ENCODE measurements at regions not wholly inside any gene's neighbourhood (a gene's known extent, or its start where the extent isn't known, plus 50 kb on each side); places are given as distances from the start of the nearest gene placed in this dataset.

DNA sequence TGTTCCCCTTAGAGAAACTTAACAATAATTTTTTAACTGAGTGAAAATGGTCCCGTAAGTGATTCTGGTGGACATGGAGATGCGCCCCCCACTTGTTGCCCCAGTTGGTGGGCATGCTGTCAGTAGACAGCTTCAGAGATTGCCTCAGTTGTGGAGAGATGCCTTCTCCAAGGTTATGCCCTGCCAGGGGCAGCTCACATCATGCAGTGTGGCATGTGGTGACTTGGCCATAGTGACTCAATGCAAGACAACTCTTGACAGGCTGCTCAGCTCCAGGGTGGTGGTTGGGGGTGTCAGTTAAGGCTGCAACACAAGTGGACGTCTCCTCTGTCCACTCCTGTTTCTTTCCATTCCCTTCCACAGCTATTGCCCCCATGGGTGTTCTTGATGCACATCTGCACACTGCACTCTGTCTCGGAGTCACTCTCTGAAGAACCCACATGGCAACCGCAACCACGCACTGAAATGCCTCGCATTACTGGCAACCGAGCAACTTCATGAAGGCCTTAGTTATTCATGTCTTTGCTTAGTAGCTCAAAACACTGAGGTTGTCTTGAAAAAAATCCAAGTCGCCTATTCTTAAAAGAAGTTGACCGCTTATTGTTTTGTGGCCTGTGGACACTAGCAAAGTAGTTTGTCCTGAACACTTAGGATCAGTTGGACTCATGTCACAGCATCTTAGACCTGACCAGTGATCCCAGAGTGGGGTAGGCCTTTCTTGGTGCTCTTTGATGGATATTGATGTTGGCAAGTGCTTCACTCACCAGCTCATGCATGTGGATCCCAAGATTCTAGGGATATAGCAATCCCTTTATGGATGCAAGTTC, 54.8 kb upstream of the USP1 start:
- H3K27me3 ChIP-seq (ENCODE audit: control insufficient read depth in 1 of 2, insufficient read depth in 2 of 2, low read length in 2 of 2) = no peaks in the 10 kb centered on the region
- H3K79me2 ChIP-seq (ENCODE audit: insufficient read depth, low read length) = no peaks in the 10 kb centered on the region
- H3K9me3 ChIP-seq (ENCODE audit: low read length) = no peaks in the 10 kb centered on the region
- no peak overlapping the region for H3K4me3 ChIP-seq (replicated peaks in 1 of 3; ENCODE audit: insufficient read depth in 1 of 3, low read depth in 2 of 3, low read length in 3 of 3)
- POLR2A ChIA-PET = no interaction called here
- FAIRE-seq (peak; percentile 28), DNase-seq (ENCODE audit: low spot score) (no peak), ATAC-seq (no peak)
- no peak overlapping the region for H2AFZ ChIP-seq (ENCODE audit: low read length)
- CTCF ChIA-PET (ENCODE audit: low intra/inter-chr PET ratio, low total read pairs) = no interaction called here
- in situ Hi-C loops (cut with HindIII; ENCODE audit: extremely low pct_ligation_motif_present, low pct_unique_long_range_greater_than_20kb) (no loop called here), intact Hi-C loops (cut with micrococcal nuclease; ENCODE audit: unreplicated experiment) (no loop called here)
- no peak overlapping the region for H3K4me2 ChIP-seq (ENCODE audit: low read depth, low read length)
- H3K36me3 ChIP-seq (replicated peaks in 1 of 2; ENCODE audit: control insufficient read depth in 1 of 2, insufficient read depth in 2 of 2, low read length in 2 of 2) = no peaks in the 10 kb centered on the region
- no peak overlapping the region for H3K27ac ChIP-seq (ENCODE audit: extremely low read length, insufficient read depth, low read length)
- 96% methylated on average over 10 of the region's 10 CpGs for WGBS (ENCODE audit: low lambda C conversion rate)
- H3K4me1 ChIP-seq (ENCODE audit: insufficient read depth, low read length) = peaks cover 35% of the 10 kb centered on the region
- no TSS peak for BruUV-seq (replicated peaks)
- TF ChIP-seq, protein P1, sequence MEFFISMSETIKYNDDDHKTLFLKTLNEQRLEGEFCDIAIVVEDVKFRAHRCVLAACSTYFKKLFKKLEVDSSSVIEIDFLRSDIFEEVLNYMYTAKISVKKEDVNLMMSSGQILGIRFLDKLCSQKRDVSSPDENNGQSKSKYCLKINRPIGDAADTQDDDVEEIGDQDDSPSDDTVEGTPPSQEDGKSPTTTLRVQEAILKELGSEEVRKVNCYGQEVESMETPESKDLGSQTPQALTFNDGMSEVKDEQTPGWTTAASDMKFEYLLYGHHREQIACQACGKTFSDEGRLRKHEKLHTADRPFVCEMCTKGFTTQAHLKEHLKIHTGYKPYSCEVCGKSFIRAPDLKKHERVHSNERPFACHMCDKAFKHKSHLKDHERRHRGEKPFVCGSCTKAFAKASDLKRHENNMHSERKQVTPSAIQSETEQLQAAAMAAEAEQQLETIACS (CRISPR knock-in tag; IDR thresholded peaks at IDR 0.05) = no peak
- no peak for TF ChIP-seq CENPT (CRISPR knock-in tag; IDR thresholded peaks at IDR 0.05; ENCODE audit: low read depth)
- no peak for TF ChIP-seq FOXM1 (CRISPR knock-in tag; IDR thresholded peaks at IDR 0.05)
- no peak for TF ChIP-seq ZNF432 (CRISPR knock-in tag; IDR thresholded peaks at IDR 0.05; ENCODE audit: borderline replicate concordance)
- no peak for TF ChIP-seq CC2D1A (CRISPR knock-in tag; IDR thresholded peaks at IDR 0.05)
- TF ChIP-seq, protein P2, sequence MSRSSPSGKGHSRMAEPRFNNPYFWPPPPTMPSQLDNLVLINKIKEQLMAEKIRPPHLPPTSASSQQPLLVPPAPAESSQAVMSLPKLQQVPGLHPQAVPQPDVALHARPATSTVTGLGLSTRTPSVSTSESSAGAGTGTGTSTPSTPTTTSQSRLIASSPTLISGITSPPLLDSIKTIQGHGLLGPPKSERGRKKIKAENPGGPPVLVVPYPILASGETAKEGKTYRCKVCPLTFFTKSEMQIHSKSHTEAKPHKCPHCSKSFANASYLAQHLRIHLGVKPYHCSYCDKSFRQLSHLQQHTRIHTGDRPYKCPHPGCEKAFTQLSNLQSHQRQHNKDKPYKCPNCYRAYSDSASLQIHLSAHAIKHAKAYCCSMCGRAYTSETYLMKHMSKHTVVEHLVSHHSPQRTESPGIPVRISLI (CRISPR knock-in tag; IDR thresholded peaks at IDR 0.05; ENCODE audit: borderline replicate concordance) = no peak
- TF ChIP-seq PHF20 (CRISPR knock-in tag; IDR thresholded peaks at IDR 0.05) = no peak
- no peak for TF ChIP-seq KLF11 (CRISPR knock-in tag; IDR thresholded peaks at IDR 0.05)
- TF ChIP-seq, protein P3, sequence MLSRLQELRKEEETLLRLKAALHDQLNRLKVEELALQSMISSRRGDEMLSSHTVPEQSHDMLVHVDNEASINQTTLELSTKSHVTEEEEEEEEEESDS (CRISPR knock-in tag; IDR thresholded peaks at IDR 0.05; ENCODE audit: borderline replicate concordance) = no peak
- TF ChIP-seq, protein P4, sequence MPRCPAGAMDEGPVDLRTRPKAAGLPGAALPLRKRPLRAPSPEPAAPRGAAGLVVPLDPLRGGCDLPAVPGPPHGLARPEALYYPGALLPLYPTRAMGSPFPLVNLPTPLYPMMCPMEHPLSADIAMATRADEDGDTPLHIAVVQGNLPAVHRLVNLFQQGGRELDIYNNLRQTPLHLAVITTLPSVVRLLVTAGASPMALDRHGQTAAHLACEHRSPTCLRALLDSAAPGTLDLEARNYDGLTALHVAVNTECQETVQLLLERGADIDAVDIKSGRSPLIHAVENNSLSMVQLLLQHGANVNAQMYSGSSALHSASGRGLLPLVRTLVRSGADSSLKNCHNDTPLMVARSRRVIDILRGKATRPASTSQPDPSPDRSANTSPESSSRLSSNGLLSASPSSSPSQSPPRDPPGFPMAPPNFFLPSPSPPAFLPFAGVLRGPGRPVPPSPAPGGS (CRISPR knock-in tag; IDR thresholded peaks at IDR 0.05) = no peak
- no peak for TF ChIP-seq HNRNPH1 (optimal IDR thresholded peaks at IDR 0.05; ENCODE audit: low read depth, low read length)
- TF ChIP-seq SATB2 (CRISPR knock-in tag; IDR thresholded peaks at IDR 0.05) = no peak
- TF ChIP-seq, protein P5, sequence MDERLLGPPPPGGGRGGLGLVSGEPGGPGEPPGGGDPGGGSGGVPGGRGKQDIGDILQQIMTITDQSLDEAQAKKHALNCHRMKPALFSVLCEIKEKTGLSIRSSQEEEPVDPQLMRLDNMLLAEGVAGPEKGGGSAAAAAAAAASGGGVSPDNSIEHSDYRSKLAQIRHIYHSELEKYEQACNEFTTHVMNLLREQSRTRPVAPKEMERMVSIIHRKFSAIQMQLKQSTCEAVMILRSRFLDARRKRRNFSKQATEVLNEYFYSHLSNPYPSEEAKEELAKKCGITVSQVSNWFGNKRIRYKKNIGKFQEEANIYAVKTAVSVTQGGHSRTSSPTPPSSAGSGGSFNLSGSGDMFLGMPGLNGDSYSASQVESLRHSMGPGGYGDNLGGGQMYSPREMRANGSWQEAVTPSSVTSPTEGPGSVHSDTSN (CRISPR knock-in tag; IDR thresholded peaks at IDR 0.05) = no peak
- TF ChIP-seq HMG20B (CRISPR knock-in tag; conservative IDR thresholded peaks at IDR 0.05) = no peak
- TF ChIP-seq ZFP62 (CRISPR knock-in tag; IDR thresholded peaks at IDR 0.05) = no peak
- TF ChIP-seq NPAS2 (CRISPR knock-in tag; IDR thresholded peaks at IDR 0.05; ENCODE audit: borderline replicate concordance) = no peak
- no peak for TF ChIP-seq ZNF577 (CRISPR knock-in tag; IDR thresholded peaks at IDR 0.05; ENCODE audit: borderline replicate concordance, low read depth)
- no peak for TF ChIP-seq ZSCAN31 (CRISPR knock-in tag; IDR thresholded peaks at IDR 0.05; ENCODE audit: low read depth)
- H3K9ac ChIP-seq (ENCODE audit: insufficient read depth, low read depth, low read length) = no peak overlapping the region
- no peaks in the 10 kb centered on the region for H4K20me1 ChIP-seq (ENCODE audit: insufficient read depth, low read length)
